Ovary (tissue), 3 donors: ENCODE measurements at regions not wholly inside any gene's neighbourhood (a gene's known extent, or its start where the extent isn't known, plus 50 kb on each side); places are given as distances from the start of the nearest gene placed in this dataset.

Experiments used
- CTCF ChIP-seq, 3 donors: fragments of 450-650 bp in 2 of 3; fragments of 200-600 bp in 1 of 3; IDR thresholded peaks; one replicate each; pipeline versions ENCODE4 v1.5.1 to v1.8.0; 2016 to 2022; ENCODE audit warnings: antibody characterized with exemption in 3 of 3, mild to moderate bottlenecking in 1 of 3
- POLR2A ChIP-seq: fragments of 450-650 bp; IDR thresholded peaks from one replicate; pipeline ENCODE4 v1.6.1; 2017; ENCODE audit warnings: antibody characterized with exemption, mild to moderate bottlenecking, moderate library complexity
- donor health status: DM: no; HTN: no; CAD: no.

DNA sequence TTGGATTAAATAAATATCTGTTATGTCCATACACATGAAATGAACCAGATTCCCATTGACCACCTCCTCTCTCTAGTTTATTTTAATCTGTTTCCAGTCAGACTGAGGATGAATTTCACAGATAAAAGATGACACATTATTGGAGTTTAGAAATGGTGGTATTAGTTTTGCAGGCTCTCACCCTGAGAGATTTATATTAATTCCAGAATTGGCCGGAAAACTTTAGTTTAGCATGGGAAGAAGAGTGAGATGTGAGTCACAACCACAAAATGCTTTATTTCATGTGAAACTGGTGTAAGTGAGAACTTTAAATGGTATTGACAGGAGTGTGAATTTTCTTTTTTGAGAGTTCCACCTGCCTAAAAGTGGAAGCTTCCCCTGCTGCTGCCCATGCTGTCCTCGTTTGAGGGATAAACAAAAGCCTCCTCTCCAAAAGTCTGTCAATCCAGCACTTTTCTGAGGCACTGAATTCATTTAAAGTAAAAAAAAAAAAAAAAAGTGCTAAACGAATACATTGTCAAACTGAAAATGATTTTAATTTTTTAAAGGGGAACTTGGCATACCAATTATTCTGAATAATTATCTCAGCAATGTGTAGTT lies 65.1 kb upstream of the EPHA3 start:
- TF ChIP-seq CTCF (IDR thresholded peaks at IDR 0.05) (no peak), POLR2A (no peak)
